NCI-H1436 treated with DMSO at 0.1 percent for 48 hours (cell line): ENCODE measurements at regions not wholly inside any gene's neighbourhood (a gene's known extent, or its start where the extent isn't known, plus 50 kb on each side); places are given as distances from the start of the nearest gene placed in this dataset.
"Not testable (repeated sequence)": the region's sequence is repeated elsewhere in the genome, so short reads cannot be mapped to it uniquely, and the experiment has no call there.

ENCODE experiments used
- DNase-seq: peaks from one replicate; lab custom pipeline; 2025; lab: John Stamatoyannopoulos, UW

GRCh38 chr7:69393912-69394311 lies 204.4 kb upstream of the AUTS2 start:
- DNase-seq, result not testable (repeated sequence)

- DNase-seq, result no peak
Observed at GRCh38 chr7:69395061-69395714, 203.1 kb upstream of the AUTS2 start.

- DNase-seq, result no peak
Observed at GRCh38 chr7:69398986-69399385, 199.3 kb upstream of the AUTS2 start.

- no peak for DNase-seq
Observed at GRCh38 chr7:69399401-69399800, 198.9 kb upstream of the AUTS2 start.

- DNase-seq, result no peak
Observed at GRCh38 chr7:69402696-69403095, 195.6 kb upstream of the AUTS2 start.

- no peak for DNase-seq
Observed at GRCh38 chr7:69403169-69403568, 195.1 kb upstream of the AUTS2 start.

GRCh38 chr7:69411018-69411417 lies 187.3 kb upstream of the AUTS2 start:
- DNase-seq, result no peak

- DNase-seq, result no peak
Observed at GRCh38 chr7:69411466-69411865, 186.8 kb upstream of the AUTS2 start.

GRCh38 chr7:69412331-69413146 lies 185.7 kb upstream of the AUTS2 start:
- DNase-seq, result no peak

GRCh38 chr7:69414555-69414954 lies 183.7 kb upstream of the AUTS2 start:
- DNase-seq, result no peak

GRCh38 chr7:69418869-69419670 lies 179.2 kb upstream of the AUTS2 start:
- DNase-seq, result no peak

- no peak for DNase-seq
Observed at GRCh38 chr7:69419934-69420333, 178.3 kb upstream of the AUTS2 start.

- DNase-seq, result no peak
Observed at GRCh38 chr7:69422574-69422985, 175.7 kb upstream of the AUTS2 start.

GRCh38 chr7:69426705-69427104 lies 171.6 kb upstream of the AUTS2 start:
- DNase-seq, result no peak

GRCh38 chr7:69428089-69428488 lies 170.2 kb upstream of the AUTS2 start:
- no peak for DNase-seq

GRCh38 chr7:69429911-69430383 lies 168.3 kb upstream of the AUTS2 start:
- no peak for DNase-seq

- DNase-seq, result no peak
Observed at GRCh38 chr7:69430384-69431021, 167.8 kb upstream of the AUTS2 start.

GRCh38 chr7:69431626-69432025 lies 166.6 kb upstream of the AUTS2 start:
- DNase-seq, result no peak

- not testable (repeated sequence) for DNase-seq
Observed at GRCh38 chr7:69432276-69432675, 166.0 kb upstream of the AUTS2 start.

- DNase-seq, result no peak
Observed at GRCh38 chr7:69433081-69433480, 165.2 kb upstream of the AUTS2 start.

GRCh38 chr7:69434398-69434815 lies 163.9 kb upstream of the AUTS2 start:
- DNase-seq, result no peak

GRCh38 chr7:69435711-69436110 lies 162.6 kb upstream of the AUTS2 start:
- no peak for DNase-seq
